ENCODE measurements at regions not wholly inside any gene's neighbourhood (a gene's known extent, or its start where the extent isn't known, plus 50 kb on each side); places are given as distances from the start of the nearest gene placed in this dataset.
"Not testable (repeated sequence)": the region's sequence is repeated elsewhere in the genome, so short reads cannot be mapped to it uniquely, and the experiment has no call there.

- DNase-seq (ENCODE audit: low spot score): no peak
These were observed 58.1 kb downstream of the ATXN7L3B start for GRCh38 chr12:74595696-74596095.

DNA sequence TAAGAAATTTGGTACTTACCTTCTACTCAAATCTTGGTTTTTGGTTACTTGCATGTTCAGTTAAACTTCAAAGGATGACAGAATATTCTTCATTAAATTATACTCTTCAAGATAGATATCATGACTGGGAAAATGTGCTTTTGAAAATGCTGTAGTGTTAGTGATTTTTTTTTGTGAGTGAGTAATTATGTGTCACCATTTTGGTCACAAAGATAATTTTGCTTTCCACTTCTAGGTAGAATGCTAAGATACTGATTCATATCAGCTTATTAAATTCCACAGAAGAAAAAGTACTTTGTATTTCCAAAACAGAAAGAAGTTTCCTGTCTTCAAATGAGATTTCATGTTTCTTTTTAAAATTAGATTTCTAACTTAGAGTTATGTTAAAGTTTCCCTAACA, 61.2 kb downstream of the ATXN7L3B start:
- DNase-seq (ENCODE audit: low spot score): no peak

DNA sequence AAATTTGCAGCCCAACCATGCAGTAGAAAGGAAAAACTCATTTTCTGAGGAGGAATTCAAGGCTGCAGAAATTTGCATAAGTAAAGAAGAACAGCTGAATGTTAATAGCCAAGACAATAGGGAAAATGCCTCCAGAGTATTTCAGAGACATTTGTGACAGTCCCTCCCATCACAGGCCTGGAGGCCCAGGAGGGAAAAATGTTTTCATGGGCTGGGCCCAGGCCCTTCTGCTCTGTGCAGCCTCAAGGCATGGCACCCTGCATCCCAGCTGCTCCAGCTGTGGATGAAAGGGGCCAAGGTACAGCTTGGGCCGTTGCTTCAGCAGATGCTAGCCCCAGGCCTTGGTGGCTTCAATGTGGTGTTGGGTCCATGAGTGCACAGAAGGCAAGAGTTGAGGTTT, 62.3 kb downstream of the ATXN7L3B start:
- no peak for DNase-seq (ENCODE audit: low spot score)

- DNase-seq (ENCODE audit: low spot score): not testable (repeated sequence)
These were observed 63.2 kb downstream of the ATXN7L3B start for GRCh38 chr12:74600817-74601216.

GRCh38 chr12:74602881-74603672, 65.4 kb downstream of the ATXN7L3B start:
- no peak for DNase-seq (ENCODE audit: low spot score)

DNA sequence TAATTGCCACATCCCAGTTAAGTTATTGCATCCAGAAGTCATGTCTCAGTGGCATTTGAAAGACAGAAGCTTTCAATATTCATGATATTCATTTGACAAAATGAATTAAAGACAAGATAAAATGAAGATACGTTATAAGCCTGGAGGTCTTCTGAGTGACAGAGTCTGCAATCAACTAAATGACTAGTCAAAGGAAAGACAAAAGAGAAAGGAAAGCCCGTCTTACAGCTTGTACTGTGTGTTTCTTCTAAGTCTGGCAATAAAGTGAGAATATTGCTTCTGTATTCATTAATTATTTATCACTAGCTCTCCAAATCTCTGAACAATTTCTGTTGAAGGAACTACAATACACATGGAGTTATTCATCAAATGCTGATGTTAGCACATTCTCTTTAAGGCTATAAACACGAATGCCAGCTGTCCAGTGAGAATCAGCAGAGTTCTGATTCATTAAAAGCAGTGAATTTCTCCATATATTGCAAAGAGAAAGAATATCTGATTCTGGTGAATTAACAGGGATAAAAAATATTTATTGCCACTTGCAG, 70.7 kb downstream of the ATXN7L3B start:
- no peak for DNase-seq (ENCODE audit: low spot score)

GRCh38 chr12:74610711-74611110, 73.1 kb downstream of the ATXN7L3B start:
- DNase-seq (ENCODE audit: low spot score): no peak

DNA sequence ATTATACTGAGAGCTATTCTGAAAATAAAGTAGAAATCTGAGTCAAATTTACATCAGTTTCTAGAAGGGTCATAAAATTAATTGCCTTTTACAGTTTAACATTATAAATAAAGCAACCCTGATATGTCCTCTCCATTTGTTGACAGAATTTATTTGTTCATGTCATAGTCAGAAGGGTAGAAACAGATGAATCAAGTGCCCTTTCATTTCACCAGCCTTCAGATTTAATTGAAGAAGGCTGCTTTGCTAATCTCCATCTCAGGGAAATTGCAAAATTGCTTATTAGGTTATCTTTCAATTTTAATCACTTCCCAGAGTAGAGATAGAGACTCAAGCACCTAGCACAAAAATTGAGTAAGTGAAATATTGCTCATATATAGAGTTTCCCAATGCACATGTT, 76.8 kb downstream of the ATXN7L3B start:
- DNase-seq (ENCODE audit: low spot score): no peak

DNA sequence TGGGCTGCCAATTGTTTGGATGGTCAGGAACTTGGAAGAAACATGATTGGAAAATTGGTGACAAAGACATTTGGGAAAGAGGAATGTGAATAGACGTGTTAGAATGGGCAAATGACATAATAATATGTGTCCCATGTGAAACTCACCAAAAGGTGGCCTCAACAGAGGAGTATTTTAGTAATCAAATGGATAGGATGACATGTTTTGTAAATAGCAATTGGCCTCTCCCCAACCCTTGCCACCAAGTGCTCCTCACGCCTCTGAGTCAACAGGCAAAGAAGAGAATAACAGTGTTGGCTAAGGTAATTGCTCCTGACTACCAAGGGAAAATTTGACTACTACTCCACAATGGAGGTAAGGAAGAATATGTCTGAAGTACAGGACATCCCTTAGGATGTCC, 81.4 kb downstream of the ATXN7L3B start:
- DNase-seq (ENCODE audit: low spot score): no peak

DNA sequence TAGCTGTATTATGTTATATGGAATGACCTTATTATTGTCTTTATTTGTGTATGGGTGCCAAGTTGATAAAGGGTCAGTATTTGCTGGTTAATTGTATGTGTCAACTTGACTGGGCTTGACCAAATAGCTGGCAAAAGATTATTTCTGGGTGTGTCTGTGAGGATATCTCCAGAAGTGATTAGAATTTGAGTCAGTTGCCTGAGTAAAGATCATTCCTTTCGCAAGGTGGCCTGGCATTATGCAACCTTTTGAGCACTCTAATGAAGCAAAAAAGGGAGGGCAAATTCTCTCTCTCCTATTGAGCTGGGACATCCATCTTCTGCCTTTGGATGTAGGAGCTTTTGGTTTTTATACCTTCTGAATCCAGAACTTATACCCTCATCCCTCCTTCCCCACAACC, 82.2 kb downstream of the ATXN7L3B start:
- no peak for DNase-seq (ENCODE audit: low spot score)

GRCh38 chr12:74620921-74621320, 83.3 kb downstream of the ATXN7L3B start:
- DNase-seq (ENCODE audit: low spot score): no peak

GRCh38 chr12:74624201-74624600, 86.6 kb downstream of the ATXN7L3B start:
- DNase-seq (ENCODE audit: low spot score): no peak

- no peak for DNase-seq (ENCODE audit: low spot score)
These were observed 88.8 kb downstream of the ATXN7L3B start for GRCh38 chr12:74626397-74626796.

GRCh38 chr12:74641262-74641661, 103.6 kb downstream of the ATXN7L3B start:
- no peak for DNase-seq (ENCODE audit: low spot score)

DNA sequence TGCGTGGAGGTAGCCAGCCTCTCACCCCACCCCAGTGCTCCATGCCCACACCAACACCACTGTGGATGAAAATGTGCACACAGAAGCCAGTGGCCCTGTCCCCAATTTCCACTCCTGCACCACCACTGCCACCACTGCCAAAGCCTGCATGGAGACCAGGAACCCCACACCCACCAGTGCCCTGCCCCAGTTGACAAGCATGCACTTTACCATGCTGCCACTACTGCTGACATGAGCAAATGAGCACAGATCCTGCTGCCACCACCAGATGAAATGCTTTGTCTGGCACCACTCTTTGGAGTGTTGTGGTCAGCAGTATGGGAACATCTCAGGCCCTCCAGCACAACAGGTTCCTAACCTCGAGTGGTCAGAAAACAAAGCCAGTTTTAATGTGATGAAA, 104.1 kb downstream of the ATXN7L3B start:
- DNase-seq (ENCODE audit: low spot score): no peak

DNA sequence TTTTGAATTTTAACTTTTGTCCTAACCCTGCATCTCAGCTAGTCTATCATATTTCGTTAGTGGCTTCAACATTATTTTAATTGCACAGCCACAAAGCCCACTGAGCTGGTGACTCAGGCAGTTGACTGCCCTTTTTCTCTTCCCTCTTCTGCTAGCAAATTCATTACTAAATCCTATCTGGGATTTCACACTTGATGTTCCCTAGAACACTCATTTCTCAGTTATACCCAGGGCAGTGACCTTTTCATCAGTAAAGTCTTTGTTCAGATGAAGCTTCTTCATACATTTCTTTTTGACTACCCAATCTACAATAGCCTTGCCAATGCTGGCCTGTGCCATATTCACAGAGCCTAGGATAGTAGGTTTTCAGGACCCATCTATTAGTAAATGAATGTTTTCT, 107.0 kb downstream of the ATXN7L3B start:
- DNase-seq (ENCODE audit: low spot score): no peak

DNA sequence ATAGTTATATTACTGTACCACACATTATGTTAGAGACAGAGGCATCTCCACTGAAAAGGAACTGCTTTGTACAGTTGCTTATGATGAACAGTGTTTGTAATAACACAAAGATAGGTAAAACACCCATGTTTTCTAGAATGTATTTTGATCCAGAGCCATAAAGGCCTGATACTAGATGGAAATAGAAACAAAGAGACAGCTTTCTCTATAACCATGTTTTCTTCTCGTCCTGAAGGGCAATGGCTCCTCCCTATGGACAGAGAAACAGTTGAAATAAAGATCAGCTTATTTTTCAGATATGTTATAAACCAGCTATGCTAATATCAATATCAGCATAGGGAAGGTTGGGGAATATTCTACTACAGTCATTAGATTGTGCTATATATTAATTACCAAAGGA, 109.2 kb downstream of the ATXN7L3B start:
- no peak for DNase-seq (ENCODE audit: low spot score)

DNA sequence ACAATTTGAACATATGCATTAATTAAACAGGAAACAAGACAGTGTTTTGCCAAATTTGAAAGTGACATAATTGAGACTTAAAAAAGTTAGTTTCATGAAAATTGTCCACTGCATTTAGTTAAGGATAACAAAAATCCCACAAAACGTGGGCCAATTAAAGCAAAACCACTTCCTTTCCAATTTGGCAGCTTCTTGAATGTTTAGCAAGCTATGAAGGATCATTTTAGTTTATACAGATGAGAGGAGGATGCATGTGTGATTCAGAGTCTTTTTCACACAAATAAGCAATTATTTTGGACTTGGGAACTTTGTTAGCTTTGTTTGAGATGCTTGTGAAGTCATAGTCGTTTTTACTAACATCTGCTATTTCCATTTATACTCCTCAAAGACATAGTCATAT, 109.6 kb downstream of the ATXN7L3B start:
- DNase-seq (ENCODE audit: low spot score): no peak

- DNase-seq (ENCODE audit: low spot score): no peak
These were observed 118.6 kb downstream of the ATXN7L3B start for GRCh38 chr12:74656251-74656650.

DNA sequence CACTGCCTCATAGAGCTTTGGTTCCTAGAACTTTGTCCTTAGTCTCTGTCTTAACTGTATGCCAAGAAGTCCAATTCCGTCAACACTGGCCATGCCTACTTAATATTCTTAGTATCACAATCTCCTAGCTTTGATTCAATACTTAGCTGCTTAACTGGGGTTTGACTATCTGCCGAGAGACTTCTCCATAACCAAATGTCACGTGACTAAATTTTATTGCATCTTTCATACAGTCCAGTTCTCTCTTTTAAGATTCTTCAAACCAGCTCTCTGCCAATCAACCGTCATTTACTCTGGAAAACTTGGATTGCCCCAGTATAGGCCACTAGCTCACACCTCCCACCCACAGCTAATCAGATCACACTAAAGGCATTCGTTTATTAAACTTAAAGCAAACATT, 122.8 kb downstream of the ATXN7L3B start:
- DNase-seq (ENCODE audit: low spot score): no peak

DNA sequence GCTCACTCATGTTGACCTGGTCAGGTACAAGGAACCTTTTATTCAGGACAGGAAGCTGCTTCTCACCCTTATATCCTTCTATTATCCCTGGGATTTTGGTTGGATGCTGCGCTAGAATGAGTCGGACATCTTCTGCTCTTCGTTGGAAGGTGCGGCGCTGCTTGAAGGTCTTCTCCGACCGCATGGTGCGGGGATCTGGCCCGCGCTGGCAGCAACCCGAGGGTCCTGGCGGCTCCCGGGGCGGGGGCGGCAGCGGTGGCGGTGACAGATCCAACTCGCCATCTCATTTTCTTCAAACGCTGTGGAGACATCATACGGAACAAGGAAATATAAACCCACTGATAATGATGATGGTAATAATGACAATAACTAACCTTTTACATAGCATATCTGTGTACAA, 126.3 kb downstream of the ATXN7L3B start:
- DNase-seq (ENCODE audit: low spot score): no peak

GRCh38 chr12:74665690-74666089, 128.1 kb downstream of the ATXN7L3B start:
- DNase-seq (ENCODE audit: low spot score): no peak

DNA sequence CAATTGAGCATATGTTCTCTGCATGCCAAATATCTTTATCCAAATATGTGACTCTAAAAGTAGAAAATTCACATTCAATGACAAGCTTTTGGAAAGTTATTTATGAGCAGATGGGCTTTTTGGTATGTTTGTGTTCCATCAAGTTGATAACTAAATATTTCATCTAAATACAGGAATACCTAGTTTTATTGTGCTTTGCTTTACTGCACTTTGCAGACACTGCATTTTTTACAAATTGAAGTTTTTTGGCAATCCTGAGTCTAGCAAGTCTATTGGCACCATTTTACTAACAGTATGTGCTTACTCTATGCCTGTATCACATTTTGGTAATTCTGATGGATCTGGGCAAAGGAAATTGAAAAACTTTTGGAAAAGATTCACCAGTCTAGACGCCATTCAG, 133.8 kb downstream of the ATXN7L3B start:
- DNase-seq (ENCODE audit: low spot score): no peak

- DNase-seq (ENCODE audit: low spot score): not testable (repeated sequence)
These were observed 139.3 kb downstream of the ATXN7L3B start for GRCh38 chr12:74676955-74677354.
